K562 (cell line): ENCODE measurements at regions not wholly inside any gene's neighbourhood (a gene's known extent, or its start where the extent isn't known, plus 50 kb on each side); places are given as distances from the start of the nearest gene placed in this dataset.

Experiments
- ATAC-seq: fragments of 200-7000 bp; cut with Tn5 transposase; 3 replicates; pipeline ENCODE4 v1.9.1; 2020; ENCODE audit warnings: moderate library complexity
- BruUV-seq: library from RNA; stranded (reverse); fragments of 400-500 nt; replicated peaks from 2 replicates; lab custom pipeline; 2021; lab: Mats Ljungman, UMichigan
- CTCF ChIA-PET: fragments of 300-600 bp; formaldehyde crosslinking; extraction: SDS; loops from one replicate; lab custom pipeline; 2021; ENCODE audit warnings: low intra/inter-chr PET ratio; lab: Yijun Ruan, JAX
- POLR2A ChIA-PET: fragments of 300-600, 350-650 bp; sonication (Branson Sonifier 250); formaldehyde crosslinking; extraction: SDS; loops from one replicate; lab custom pipeline; 2021; ENCODE audit warnings: antibody characterized with exemption, inconsistent platforms; lab: Yijun Ruan, JAX
- DNase-seq, 4 experiments: peaks; one replicate each; pipeline versions ENCODE4 v3.0.0 to v3.0.0-alpha.2; 2011 to 2018; ENCODE audit warnings: low spot score in 3 of 4, mixed read lengths in 3 of 4; ENCODE audit errors: extremely low read depth in 1 of 4
- FAIRE-seq: peaks from 2 replicates; lab custom pipeline; 2011; peaks lifted over from hg19 to GRCh38; lab: Jason Lieb, UNC
- H2AFZ ChIP-seq: 2 replicates; pipeline ENCODE4 v1.6.0; 2011; ENCODE audit warnings: low read depth, low read length, control low read depth, inconsistent platforms
- H3K27ac ChIP-seq: fragments of 200-600 bp; 3 replicates; pipeline ENCODE4 v1.8.0; 2011; ENCODE audit warnings: low read depth, mild to moderate bottlenecking, control low read depth, inconsistent platforms, low read length, moderate library complexity, mixed read lengths; ENCODE audit errors: extremely low read depth
- H3K27me3 ChIP-seq, 2 experiments: fragments of 300-600 bp in 1 of 2; 2 replicates in 1 of 2; 3 replicates in 1 of 2; pipeline versions ENCODE4 v1.6.0 to v1.8.0; 2011; ENCODE audit warnings: inconsistent platforms in 2 of 2, low read length in 2 of 2, mild to moderate bottlenecking in 1 of 2, mixed read lengths in 1 of 2, moderate library complexity in 1 of 2; ENCODE audit not compliant: control insufficient read depth in 2 of 2, insufficient read depth in 2 of 2
- H3K36me3 ChIP-seq: fragments of 300-600 bp; 3 replicates; pipeline ENCODE4 v1.8.0; 2011; ENCODE audit warnings: mild to moderate bottlenecking, low read length, inconsistent platforms; ENCODE audit not compliant: control insufficient read depth, insufficient read depth
- H3K4me1 ChIP-seq, 2 experiments: fragments of 200-600 bp in 1 of 2; replicated peaks in 1 of 2; 2 replicates in 1 of 2; 3 replicates in 1 of 2; pipeline versions ENCODE4 v1.5.1 to v1.8.0; 2011; ENCODE audit warnings: inconsistent platforms in 2 of 2, low read length in 2 of 2, mild to moderate bottlenecking in 1 of 2, mixed read lengths in 1 of 2, moderate library complexity in 1 of 2; ENCODE audit not compliant: control insufficient read depth in 2 of 2, insufficient read depth in 2 of 2
- H3K4me2 ChIP-seq: 2 replicates; pipeline ENCODE4 v1.6.1; 2011; ENCODE audit warnings: low read length, control low read depth, inconsistent platforms, mixed read lengths; ENCODE audit not compliant: insufficient read depth
- H3K4me3 ChIP-seq: fragments of 200-600 bp; sonication (generic), shearing (Covaris generic); 2 replicates; pipeline ENCODE4 v1.5.1; 2016; ENCODE audit warnings: control low read depth, inconsistent platforms
- H3K79me2 ChIP-seq: fragments of 200-600 bp; 3 replicates; pipeline ENCODE4 v1.8.0; 2011; ENCODE audit warnings: low read length, inconsistent platforms; ENCODE audit not compliant: control insufficient read depth, insufficient read depth
- H3K9ac ChIP-seq, 2 experiments: 2 replicates each; pipeline versions ENCODE4 v1.6.0 to v1.6.1; 2011; ENCODE audit warnings: low read depth in 2 of 2, low read length in 2 of 2, control low read depth in 1 of 2, inconsistent platforms in 1 of 2, mild to moderate bottlenecking in 1 of 2, mixed read lengths in 1 of 2; ENCODE audit not compliant: insufficient read depth in 1 of 2
- H3K9me1 ChIP-seq: one replicate; pipeline ENCODE4 v1.6.0; 2011; ENCODE audit warnings: inconsistent platforms, mild to moderate bottlenecking, low read length, moderate library complexity; ENCODE audit not compliant: control insufficient read depth, insufficient read depth
- H3K9me3 ChIP-seq: replicated peaks from 2 replicates; pipeline ENCODE4 v1.5.1; 2011; ENCODE audit warnings: low read depth, low read length, inconsistent platforms; ENCODE audit not compliant: control insufficient read depth, insufficient read depth
- H4K20me1 ChIP-seq: replicated peaks from 2 replicates; pipeline ENCODE4 v1.6.1; 2011; ENCODE audit warnings: low read length, inconsistent platforms, mixed read lengths; ENCODE audit not compliant: control insufficient read depth, insufficient read depth
- ATF1 ChIP-seq, 2 experiments: fragments of 450-650 bp in 1 of 2; IDR thresholded peaks; 2 replicates each; pipeline ENCODE4 v1.6.1; 2016; ENCODE audit warnings: missing compliant biosample characterization in 1 of 2, missing genetic modification characterization in 1 of 2
- E2F3 ChIP-seq: fragments of 250-450 bp; sonication (Bioruptor Pico); IDR thresholded peaks from 2 replicates; pipeline ENCODE4 v1.4.0; 2020; ENCODE audit warnings: mild to moderate bottlenecking
- EHMT2 ChIP-seq: fragments of 450-650 bp; IDR thresholded peaks from 2 replicates; pipeline ENCODE4 v1.6.1; 2018; ENCODE audit warnings: antibody characterized with exemption
- FUS ChIP-seq: fragments of 200-400 bp; formaldehyde crosslinking; optimal IDR thresholded peaks from 2 replicates; pipeline ENCODE3; 2017; ENCODE audit warnings: low read depth, low read length
- MTA1 ChIP-seq: fragments of 450-650 bp; IDR thresholded peaks from 2 replicates; pipeline ENCODE4 v1.6.1; 2017; ENCODE audit warnings: borderline replicate concordance
- PTTG1 ChIP-seq: fragments of 450-650 bp; IDR thresholded peaks from 2 replicates; pipeline ENCODE4 v1.6.1; 2016; ENCODE audit warnings: low read depth, mild to moderate bottlenecking, missing genetic modification characterization, missing compliant biosample characterization
- SIN3B ChIP-seq: fragments of 450-650 bp; IDR thresholded peaks from 2 replicates; pipeline ENCODE4 v1.6.1; 2017; ENCODE audit warnings: low read depth, mild to moderate bottlenecking, moderate library complexity
- SRSF1 ChIP-seq: fragments of 200-400 bp; formaldehyde crosslinking; IDR thresholded peaks from 2 replicates; pipeline ENCODE4 v1.6.1; 2017; ENCODE audit warnings: mild to moderate bottlenecking, low read depth, low read length, moderate library complexity
- TCF7 ChIP-seq: sonication (generic); IDR thresholded peaks from 2 replicates; pipeline ENCODE4 v1.6.1; 2016; ENCODE audit warnings: antibody characterized with exemption, borderline replicate concordance
- XRCC3 ChIP-seq: fragments of 450-650 bp; IDR thresholded peaks from 2 replicates; pipeline ENCODE4 v1.6.1; 2017; ENCODE audit warnings: mild to moderate bottlenecking, moderate library complexity
- ZNF224 ChIP-seq: sonication (generic); formaldehyde crosslinking; IDR thresholded peaks from 2 replicates; pipeline ENCODE4 v1.8.0; 2022; ENCODE audit warnings: mild to moderate bottlenecking, missing genetic modification reagents
- ZNF232 ChIP-seq: sonication (generic); formaldehyde crosslinking; IDR thresholded peaks from 2 replicates; pipeline ENCODE4 v1.8.0; 2022; ENCODE audit warnings: mild to moderate bottlenecking, missing genetic modification reagents
- ZNF583 ChIP-seq: fragments of 250-450 bp; sonication (Bioruptor Pico); IDR thresholded peaks from 2 replicates; pipeline ENCODE4 v1.4.0; 2020
- in situ Hi-C: fragments of 300-500 bp; cut with MboI; formaldehyde crosslinking; loops from 4 replicates; pipeline ENCODE4 v1.15.0; 2018; ENCODE audit warnings: inconsistent platforms, mixed read lengths
- intact Hi-C: fragments of 100-400 bp; cut with micrococcal nuclease; formaldehyde crosslinking; loops from 2 replicates; pipeline ENCODE4 v1.14.2; 2022
- TF ChIP-seq, protein P1 (sequence below): sonication (generic); formaldehyde crosslinking; IDR thresholded peaks from 2 replicates; pipeline ENCODE4 v1.8.0; 2022; ENCODE audit warnings: mild to moderate bottlenecking, missing genetic modification reagents
- TF ChIP-seq, protein P2 (sequence below), 3 experiments: IDR thresholded peaks in 2 of 3; conservative IDR thresholded peaks in 1 of 3; 2 replicates each; pipeline ENCODE4 v1.5.1; 2011 to 2012; ENCODE audit warnings: low read length in 3 of 3, mild to moderate bottlenecking in 3 of 3, control low read depth in 2 of 3, improper control_type of control experiment in 1 of 3, inconsistent platforms in 1 of 3, low read depth in 1 of 3, mixed read lengths in 1 of 3, moderate library complexity in 1 of 3; ENCODE audit not compliant: insufficient read depth in 2 of 3
- TF ChIP-seq, protein P3 (sequence below): sonication (generic); formaldehyde crosslinking; IDR thresholded peaks from 2 replicates; pipeline ENCODE4 v1.8.1; 2023; ENCODE audit warnings: mild to moderate bottlenecking, missing genetic modification reagents

DNA sequence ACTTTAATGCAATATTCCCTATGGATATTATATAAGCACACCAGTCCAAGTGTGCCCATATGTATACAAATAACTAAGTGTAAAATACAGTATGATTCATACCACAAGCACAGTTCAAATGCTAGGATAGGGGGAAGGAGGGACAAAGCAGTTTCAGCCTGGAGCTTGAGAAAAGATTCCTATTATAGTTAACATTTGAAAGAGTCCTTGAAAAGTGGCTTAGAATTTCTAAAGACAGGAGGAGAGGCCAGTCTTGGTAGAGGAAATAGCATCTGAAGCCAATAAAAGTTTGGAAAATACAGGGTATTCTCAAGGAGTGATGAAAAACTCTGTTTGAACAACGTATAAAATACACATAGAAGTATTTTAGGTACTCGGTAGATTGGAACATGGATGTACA is 173.4 kb upstream of the CWC22 start (continued):
- TF ChIP-seq, protein P1, sequence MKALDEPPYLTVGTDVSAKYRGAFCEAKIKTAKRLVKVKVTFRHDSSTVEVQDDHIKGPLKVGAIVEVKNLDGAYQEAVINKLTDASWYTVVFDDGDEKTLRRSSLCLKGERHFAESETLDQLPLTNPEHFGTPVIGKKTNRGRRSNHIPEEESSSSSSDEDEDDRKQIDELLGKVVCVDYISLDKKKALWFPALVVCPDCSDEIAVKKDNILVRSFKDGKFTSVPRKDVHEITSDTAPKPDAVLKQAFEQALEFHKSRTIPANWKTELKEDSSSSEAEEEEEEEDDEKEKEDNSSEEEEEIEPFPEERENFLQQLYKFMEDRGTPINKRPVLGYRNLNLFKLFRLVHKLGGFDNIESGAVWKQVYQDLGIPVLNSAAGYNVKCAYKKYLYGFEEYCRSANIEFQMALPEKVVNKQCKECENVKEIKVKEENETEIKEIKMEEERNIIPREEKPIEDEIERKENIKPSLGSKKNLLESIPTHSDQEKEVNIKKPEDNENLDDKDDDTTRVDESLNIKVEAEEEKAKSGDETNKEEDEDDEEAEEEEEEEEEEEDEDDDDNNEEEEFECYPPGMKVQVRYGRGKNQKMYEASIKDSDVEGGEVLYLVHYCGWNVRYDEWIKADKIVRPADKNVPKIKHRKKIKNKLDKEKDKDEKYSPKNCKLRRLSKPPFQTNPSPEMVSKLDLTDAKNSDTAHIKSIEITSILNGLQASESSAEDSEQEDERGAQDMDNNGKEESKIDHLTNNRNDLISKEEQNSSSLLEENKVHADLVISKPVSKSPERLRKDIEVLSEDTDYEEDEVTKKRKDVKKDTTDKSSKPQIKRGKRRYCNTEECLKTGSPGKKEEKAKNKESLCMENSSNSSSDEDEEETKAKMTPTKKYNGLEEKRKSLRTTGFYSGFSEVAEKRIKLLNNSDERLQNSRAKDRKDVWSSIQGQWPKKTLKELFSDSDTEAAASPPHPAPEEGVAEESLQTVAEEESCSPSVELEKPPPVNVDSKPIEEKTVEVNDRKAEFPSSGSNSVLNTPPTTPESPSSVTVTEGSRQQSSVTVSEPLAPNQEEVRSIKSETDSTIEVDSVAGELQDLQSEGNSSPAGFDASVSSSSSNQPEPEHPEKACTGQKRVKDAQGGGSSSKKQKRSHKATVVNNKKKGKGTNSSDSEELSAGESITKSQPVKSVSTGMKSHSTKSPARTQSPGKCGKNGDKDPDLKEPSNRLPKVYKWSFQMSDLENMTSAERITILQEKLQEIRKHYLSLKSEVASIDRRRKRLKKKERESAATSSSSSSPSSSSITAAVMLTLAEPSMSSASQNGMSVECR (CRISPR knock-in tag): no peak
- no peak for TF ChIP-seq PTTG1 (tag)

- Histone ChIP-seq H2AFZ (no peak overlapping the region), H3K4me3 (no peak overlapping the region), H3K79me2 (no peaks in the 10 kb centered on the region), H3K4me1 (no peaks in the 10 kb centered on the region), H3K9me3 (no peaks in the 10 kb centered on the region; the same call in 1 of the 2 replicates), H3K9ac (no peak overlapping the region), H3K27ac (no peak overlapping the region), H3K36me3 (no peaks in the 10 kb centered on the region), H4K20me1 (no peaks in the 10 kb centered on the region), H3K4me2 (no peak overlapping the region), H3K27me3 (no peaks in the 10 kb centered on the region), H3K9me1 (no peaks in the 10 kb centered on the region)
- DNase-seq: no peak
- BruUV-seq: no TSS peak
- ChIA-PET POLR2A (no interaction called here), CTCF (no interaction called here)
- in situ Hi-C loops: no loop called here
- no peak for ATAC-seq
- no peak for FAIRE-seq
- intact Hi-C loops: no loop called here
- TF ChIP-seq SRSF1: no peak
- TF ChIP-seq ATF1 (CRISPR knock-in tag; IDR thresholded peaks at IDR 0.05): no peak
- TF ChIP-seq ATF1 (tag; IDR thresholded peaks at IDR 0.05): no peak
- TF ChIP-seq ZNF232 (CRISPR knock-in tag): no peak
- TF ChIP-seq FUS: no peak
- TF ChIP-seq, protein P2, sequence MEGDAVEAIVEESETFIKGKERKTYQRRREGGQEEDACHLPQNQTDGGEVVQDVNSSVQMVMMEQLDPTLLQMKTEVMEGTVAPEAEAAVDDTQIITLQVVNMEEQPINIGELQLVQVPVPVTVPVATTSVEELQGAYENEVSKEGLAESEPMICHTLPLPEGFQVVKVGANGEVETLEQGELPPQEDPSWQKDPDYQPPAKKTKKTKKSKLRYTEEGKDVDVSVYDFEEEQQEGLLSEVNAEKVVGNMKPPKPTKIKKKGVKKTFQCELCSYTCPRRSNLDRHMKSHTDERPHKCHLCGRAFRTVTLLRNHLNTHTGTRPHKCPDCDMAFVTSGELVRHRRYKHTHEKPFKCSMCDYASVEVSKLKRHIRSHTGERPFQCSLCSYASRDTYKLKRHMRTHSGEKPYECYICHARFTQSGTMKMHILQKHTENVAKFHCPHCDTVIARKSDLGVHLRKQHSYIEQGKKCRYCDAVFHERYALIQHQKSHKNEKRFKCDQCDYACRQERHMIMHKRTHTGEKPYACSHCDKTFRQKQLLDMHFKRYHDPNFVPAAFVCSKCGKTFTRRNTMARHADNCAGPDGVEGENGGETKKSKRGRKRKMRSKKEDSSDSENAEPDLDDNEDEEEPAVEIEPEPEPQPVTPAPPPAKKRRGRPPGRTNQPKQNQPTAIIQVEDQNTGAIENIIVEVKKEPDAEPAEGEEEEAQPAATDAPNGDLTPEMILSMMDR (IDR thresholded peaks at IDR 0.05 in 2 of 3, conservative IDR thresholded peaks at IDR 0.05 in 1 of 3; ENCODE audit: insufficient read depth in 2 of 3, low read depth in 1 of 3, low read length in 3 of 3): no peak
- no peak for TF ChIP-seq ZNF583 (CRISPR knock-in tag)
- no peak for TF ChIP-seq SIN3B
- TF ChIP-seq EHMT2: no peak
- no peak for TF ChIP-seq XRCC3
- TF ChIP-seq, protein P3, sequence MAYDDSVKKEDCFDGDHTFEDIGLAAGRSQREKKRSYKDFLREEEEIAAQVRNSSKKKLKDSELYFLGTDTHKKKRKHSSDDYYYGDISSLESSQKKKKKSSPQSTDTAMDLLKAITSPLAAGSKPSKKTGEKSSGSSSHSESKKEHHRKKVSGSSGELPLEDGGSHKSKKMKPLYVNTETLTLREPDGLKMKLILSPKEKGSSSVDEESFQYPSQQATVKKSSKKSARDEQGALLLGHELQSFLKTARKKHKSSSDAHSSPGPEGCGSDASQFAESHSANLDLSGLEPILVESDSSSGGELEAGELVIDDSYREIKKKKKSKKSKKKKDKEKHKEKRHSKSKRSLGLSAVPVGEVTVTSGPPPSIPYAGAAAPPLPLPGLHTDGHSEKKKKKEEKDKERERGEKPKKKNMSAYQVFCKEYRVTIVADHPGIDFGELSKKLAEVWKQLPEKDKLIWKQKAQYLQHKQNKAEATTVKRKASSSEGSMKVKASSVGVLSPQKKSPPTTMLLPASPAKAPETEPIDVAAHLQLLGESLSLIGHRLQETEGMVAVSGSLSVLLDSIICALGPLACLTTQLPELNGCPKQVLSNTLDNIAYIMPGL (CRISPR knock-in tag): no peak
- no peak for TF ChIP-seq E2F3 (CRISPR knock-in tag)
- no peak for TF ChIP-seq ZNF224 (CRISPR knock-in tag)
- no peak for TF ChIP-seq MTA1
- no peak for TF ChIP-seq TCF7
These were observed 170.4 kb upstream of the CWC22 start for GRCh38 chr2:180177534-180177933.
